Subcutaneous abdominal adipose tissue (tissue), 5 donors: ENCODE measurements at regions not wholly inside any gene's neighbourhood (a gene's known extent, or its start where the extent isn't known, plus 50 kb on each side); places are given as distances from the start of the nearest gene placed in this dataset.

Source experiments
- H3K27ac ChIP-seq: one replicate; pipeline ENCODE4 v1.7.0; 2013; ENCODE audit warnings: low read depth, mild to moderate bottlenecking, inconsistent platforms, low read length, moderate library complexity
- H3K27me3 ChIP-seq, 5 donors: one replicate each; pipeline ENCODE4 v1.7.0; 2013; ENCODE audit warnings: low read length in 5 of 5, inconsistent platforms in 1 of 5; ENCODE audit not compliant: control insufficient read depth in 5 of 5, insufficient read depth in 4 of 5
- H3K36me3 ChIP-seq, 5 donors: one replicate each; pipeline ENCODE4 v1.7.0; 2013; ENCODE audit warnings: low read length in 5 of 5; ENCODE audit not compliant: control insufficient read depth in 5 of 5, insufficient read depth in 5 of 5
- H3K4me1 ChIP-seq, 5 donors: one replicate each; pipeline ENCODE4 v1.7.0; 2013; ENCODE audit warnings: low read length in 5 of 5, mild to moderate bottlenecking in 3 of 5, moderate library complexity in 1 of 5; ENCODE audit not compliant: control insufficient read depth in 5 of 5, insufficient read depth in 5 of 5
- H3K4me3 ChIP-seq, 5 donors: one replicate each; pipeline ENCODE4 v1.7.0; 2013; ENCODE audit warnings: low read length in 5 of 5, low read depth in 1 of 5
- H3K9ac ChIP-seq, 5 donors: one replicate each; pipeline ENCODE4 v1.7.0; 2013; ENCODE audit warnings: low read length in 5 of 5, mild to moderate bottlenecking in 4 of 5, moderate library complexity in 3 of 5
- H3K9me3 ChIP-seq, 5 donors: one replicate each; pipeline ENCODE4 v1.7.0; 2013; ENCODE audit warnings: low read length in 5 of 5; ENCODE audit not compliant: control insufficient read depth in 5 of 5
- donor health status: healthy.
- donor health status: healthy.
- donor health status: healthy.
- donor health status: healthy.
- donor health status: healthy.

DNA sequence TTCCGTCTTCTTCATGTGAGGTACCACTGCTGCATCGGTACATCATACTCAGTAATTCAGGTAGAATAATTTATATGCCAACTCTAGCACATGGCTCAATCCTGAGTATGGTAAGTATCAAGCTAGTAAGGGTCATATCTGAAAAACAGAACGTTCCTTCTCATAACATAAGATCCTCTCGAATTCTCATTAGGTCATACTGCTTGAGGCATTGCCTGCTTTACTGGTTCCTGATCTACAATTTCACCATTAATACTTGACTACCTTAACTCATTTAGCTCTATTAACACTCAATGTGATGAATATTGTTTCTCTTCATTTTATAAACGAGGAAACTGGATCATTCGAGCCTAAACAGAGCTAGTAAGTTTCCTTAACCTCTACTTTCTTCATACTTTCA is 871.6 kb downstream of the BRINP3 start:
- Histone ChIP-seq H3K4me3 (no peak overlapping the region), H3K4me1 (no peaks in the 10 kb centered on the region), H3K27me3 (no peaks in the 10 kb centered on the region), H3K9ac (no peak overlapping the region), H3K9me3 (no peaks in the 10 kb centered on the region), H3K27ac (no peak overlapping the region), H3K36me3 (no peaks in the 10 kb centered on the region)

DNA sequence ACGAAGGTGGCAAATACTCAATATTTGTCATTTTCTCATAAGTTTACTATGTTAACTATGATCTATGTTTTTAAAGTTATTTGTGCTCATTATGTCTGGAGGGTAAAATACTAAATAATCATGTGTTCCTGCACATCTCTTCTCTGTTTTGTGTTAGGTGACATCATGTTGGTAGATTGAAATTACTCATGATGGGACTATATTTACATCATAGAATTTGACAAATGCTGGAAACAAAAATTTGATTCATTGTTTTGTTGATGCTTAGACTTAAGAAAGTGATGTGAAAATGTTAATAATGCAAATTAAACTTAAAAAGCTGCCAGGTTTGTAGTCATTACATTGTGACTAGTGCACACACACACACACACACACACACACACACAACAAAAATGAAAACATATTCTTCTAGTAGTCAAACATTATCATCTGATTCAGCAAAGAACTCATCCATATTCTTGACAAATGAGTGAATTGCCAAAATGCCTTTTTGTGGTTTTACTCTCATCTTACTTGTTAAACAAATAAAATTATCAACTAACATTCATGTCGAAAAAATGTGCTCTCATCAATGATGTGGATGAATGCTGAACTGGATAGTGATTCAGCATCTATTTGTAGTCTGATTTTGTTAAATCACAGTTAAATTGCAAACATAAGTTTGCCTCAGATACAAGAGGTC is 870.7 kb downstream of the BRINP3 start:
- no peak overlapping the region for H3K4me3 ChIP-seq
- no peaks in the 10 kb centered on the region for H3K27me3 ChIP-seq
- H3K9me3 ChIP-seq, result no peaks in the 10 kb centered on the region
- H3K4me1 ChIP-seq, result no peaks in the 10 kb centered on the region
- H3K9ac ChIP-seq, result no peak overlapping the region
- no peaks in the 10 kb centered on the region for H3K36me3 ChIP-seq
- H3K27ac ChIP-seq, result no peak overlapping the region

DNA sequence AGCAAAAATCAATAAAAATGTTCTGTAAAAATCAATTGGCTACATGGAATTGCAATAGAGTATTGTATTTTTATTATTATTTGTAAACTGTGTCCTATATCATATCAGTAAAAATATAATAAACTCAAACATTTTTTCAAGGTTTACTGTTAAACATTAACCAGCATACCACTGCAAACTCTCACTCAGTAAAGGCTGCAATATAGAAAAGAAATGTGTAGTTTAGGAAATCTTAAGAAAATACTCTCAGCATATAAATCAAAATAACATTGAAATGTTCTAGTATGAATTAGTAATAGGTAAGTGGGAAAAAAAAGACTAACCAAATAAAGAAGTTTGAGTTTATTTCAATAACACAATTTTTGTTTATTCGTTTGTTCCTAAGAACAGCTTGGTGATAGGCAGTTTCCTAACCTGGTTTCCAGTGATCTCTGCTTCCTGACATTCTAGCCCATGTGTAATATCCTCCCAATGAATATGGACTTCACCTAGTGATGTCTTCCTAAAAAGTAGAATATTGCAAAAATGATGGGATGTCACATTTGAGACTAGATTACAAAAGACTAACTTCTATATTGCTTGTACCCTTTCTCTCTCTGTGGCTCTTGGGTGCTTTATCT is 870.1 kb downstream of the BRINP3 start:
- Histone ChIP-seq H3K4me1 (no peaks in the 10 kb centered on the region), H3K9me3 (no peaks in the 10 kb centered on the region), H3K9ac (no peak overlapping the region), H3K27ac (no peak overlapping the region), H3K4me3 (no peak overlapping the region), H3K36me3 (no peaks in the 10 kb centered on the region), H3K27me3 (no peaks in the 10 kb centered on the region)

GRCh38 chr1:189609167-189609566 is 868.5 kb downstream of the BRINP3 start:
- no peaks in the 10 kb centered on the region for H3K9me3 ChIP-seq
- H3K27ac ChIP-seq, result no peak overlapping the region
- no peaks in the 10 kb centered on the region for H3K4me1 ChIP-seq
- no peak overlapping the region for H3K9ac ChIP-seq
- no peak overlapping the region for H3K4me3 ChIP-seq
- no peaks in the 10 kb centered on the region for H3K27me3 ChIP-seq
- no peaks in the 10 kb centered on the region for H3K36me3 ChIP-seq

DNA sequence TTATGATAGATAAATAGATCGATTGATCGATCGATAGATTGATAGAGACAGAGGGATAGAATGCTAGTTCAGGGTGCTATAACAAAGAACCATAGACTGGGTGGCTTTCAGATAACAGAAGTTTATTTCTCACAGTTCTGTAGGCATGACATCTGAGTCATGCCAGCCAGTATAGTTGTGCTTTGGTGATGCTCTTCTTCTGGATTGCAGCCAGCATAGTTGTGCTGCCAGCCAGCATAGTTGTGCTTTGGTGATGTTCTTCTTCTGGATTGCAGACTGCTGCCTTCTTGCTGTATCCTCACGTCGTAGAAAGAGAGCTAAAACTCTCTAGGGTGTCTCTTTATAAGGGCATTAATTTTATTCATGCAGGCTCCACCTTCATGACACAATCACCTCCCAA is 860.8 kb downstream of the BRINP3 start:
- H3K27ac ChIP-seq, result no peak overlapping the region
- no peak overlapping the region for H3K9ac ChIP-seq
- no peaks in the 10 kb centered on the region for H3K36me3 ChIP-seq
- H3K4me3 ChIP-seq, result no peak overlapping the region
- no peaks in the 10 kb centered on the region for H3K27me3 ChIP-seq
- H3K9me3 ChIP-seq, result no peaks in the 10 kb centered on the region
- no peaks in the 10 kb centered on the region for H3K4me1 ChIP-seq

GRCh38 chr1:189619682-189620332 is 857.9 kb downstream of the BRINP3 start:
- H3K4me1 ChIP-seq, result no peaks in the 10 kb centered on the region
- no peak overlapping the region for H3K27ac ChIP-seq
- H3K9ac ChIP-seq, result no peak overlapping the region
- H3K9me3 ChIP-seq, result no peaks in the 10 kb centered on the region
- no peaks in the 10 kb centered on the region for H3K36me3 ChIP-seq
- no peak overlapping the region for H3K4me3 ChIP-seq
- H3K27me3 ChIP-seq, result no peaks in the 10 kb centered on the region

- Histone ChIP-seq H3K36me3 (no peaks in the 10 kb centered on the region), H3K9ac (no peak overlapping the region), H3K27me3 (no peaks in the 10 kb centered on the region), H3K4me1 (no peaks in the 10 kb centered on the region), H3K4me3 (no peak overlapping the region), H3K27ac (no peak overlapping the region), H3K9me3 (no peaks in the 10 kb centered on the region)
Measured at GRCh38 chr1:189620471-189620870, 857.2 kb downstream of the BRINP3 start.

- Histone ChIP-seq H3K4me1 (no peaks in the 10 kb centered on the region), H3K9ac (no peak overlapping the region), H3K9me3 (no peaks in the 10 kb centered on the region)
Measured at GRCh38 chr1:189623336-189623735, 854.3 kb downstream of the BRINP3 start.

DNA sequence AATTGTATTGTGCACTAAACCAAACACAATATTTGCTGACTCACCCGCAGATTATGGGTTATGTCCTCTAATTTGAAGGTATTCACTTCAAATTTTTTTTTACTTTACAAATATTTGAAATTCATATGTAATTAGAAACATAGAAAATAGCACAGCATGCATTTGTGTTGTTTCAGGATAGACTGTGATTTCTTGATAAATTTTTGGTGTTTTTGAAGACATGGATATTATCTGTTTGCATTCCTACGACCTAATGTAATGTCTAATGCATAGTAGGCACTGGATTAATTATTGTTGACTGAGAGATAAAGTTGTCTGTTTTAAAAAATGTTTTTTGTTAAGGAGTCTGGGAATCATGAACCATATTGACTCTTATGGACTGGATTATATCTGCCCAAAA is 850.2 kb downstream of the BRINP3 start:
- Histone ChIP-seq H3K9ac (no peak overlapping the region), H3K27ac (no peak overlapping the region), H3K4me3 (no peak overlapping the region), H3K36me3 (no peaks in the 10 kb centered on the region), H3K27me3 (no peaks in the 10 kb centered on the region), H3K9me3 (no peaks in the 10 kb centered on the region), H3K4me1 (no peaks in the 10 kb centered on the region)

More at GRCh38 chr1:189623336-189623735, 854.3 kb downstream of the BRINP3 start:
- no peak overlapping the region for H3K4me3 ChIP-seq
- H3K36me3 ChIP-seq, result no peaks in the 10 kb centered on the region
- no peak overlapping the region for H3K27ac ChIP-seq
- no peaks in the 10 kb centered on the region for H3K27me3 ChIP-seq

- no peaks in the 10 kb centered on the region for H3K9me3 ChIP-seq
- H3K27ac ChIP-seq, result no peak overlapping the region
- no peaks in the 10 kb centered on the region for H3K4me1 ChIP-seq
- H3K9ac ChIP-seq, result no peak overlapping the region
- H3K4me3 ChIP-seq, result no peak overlapping the region
- no peaks in the 10 kb centered on the region for H3K36me3 ChIP-seq
- no peaks in the 10 kb centered on the region for H3K27me3 ChIP-seq
Measured at GRCh38 chr1:189628857-189629256, 848.8 kb downstream of the BRINP3 start.
